ENCODE measurements at regions not wholly inside any gene's neighbourhood (a gene's known extent, or its start where the extent isn't known, plus 50 kb on each side); places are given as distances from the start of the nearest gene placed in this dataset.

DNA sequence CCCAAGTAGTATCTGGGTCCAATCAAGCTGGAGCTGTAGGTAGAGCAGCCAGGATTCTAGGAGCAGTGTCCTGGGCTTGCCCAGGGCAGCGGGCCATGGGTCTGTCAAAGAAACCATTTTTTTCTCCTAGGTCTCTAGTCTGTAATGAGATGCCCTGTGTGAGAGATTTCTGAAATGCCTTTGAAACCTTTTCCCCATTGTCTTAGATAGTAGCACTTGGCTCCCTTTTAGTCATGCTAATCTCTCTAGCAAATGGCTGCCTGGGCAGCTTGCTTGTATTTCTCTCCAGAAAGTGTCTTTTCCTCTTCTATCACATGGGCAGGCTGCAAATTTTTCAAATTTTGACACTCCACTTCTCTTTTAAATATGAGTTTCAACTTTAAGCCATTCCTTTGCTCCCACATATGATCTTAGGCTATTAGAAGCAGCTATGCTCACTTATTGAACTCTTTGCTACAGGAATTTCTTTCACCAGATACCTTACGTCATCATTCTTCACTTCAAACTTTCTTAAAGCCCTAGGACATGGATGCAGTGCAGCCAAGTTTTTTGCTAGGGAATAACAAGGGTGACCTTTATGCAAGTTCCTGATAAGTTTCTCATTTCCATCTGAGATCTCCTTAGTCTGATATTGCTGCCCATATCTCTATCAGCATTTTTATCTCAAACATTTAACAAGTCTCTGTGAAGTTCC lies 890.2 kb upstream of the VRK2 start:
- H3K27ac ChIP-seq: no peak overlapping the region
- in situ Hi-C loops (cut with HindIII; ENCODE audit: low pct_ligation_motif_present, low sequenced_read_pairs): no loop called here
- no peaks in the 10 kb centered on the region for H3K27me3 ChIP-seq (replicated peaks)
- H3K4me3 ChIP-seq (ENCODE audit: low read depth, low read length): no peak overlapping the region
- TF ChIP-seq, protein P1, sequence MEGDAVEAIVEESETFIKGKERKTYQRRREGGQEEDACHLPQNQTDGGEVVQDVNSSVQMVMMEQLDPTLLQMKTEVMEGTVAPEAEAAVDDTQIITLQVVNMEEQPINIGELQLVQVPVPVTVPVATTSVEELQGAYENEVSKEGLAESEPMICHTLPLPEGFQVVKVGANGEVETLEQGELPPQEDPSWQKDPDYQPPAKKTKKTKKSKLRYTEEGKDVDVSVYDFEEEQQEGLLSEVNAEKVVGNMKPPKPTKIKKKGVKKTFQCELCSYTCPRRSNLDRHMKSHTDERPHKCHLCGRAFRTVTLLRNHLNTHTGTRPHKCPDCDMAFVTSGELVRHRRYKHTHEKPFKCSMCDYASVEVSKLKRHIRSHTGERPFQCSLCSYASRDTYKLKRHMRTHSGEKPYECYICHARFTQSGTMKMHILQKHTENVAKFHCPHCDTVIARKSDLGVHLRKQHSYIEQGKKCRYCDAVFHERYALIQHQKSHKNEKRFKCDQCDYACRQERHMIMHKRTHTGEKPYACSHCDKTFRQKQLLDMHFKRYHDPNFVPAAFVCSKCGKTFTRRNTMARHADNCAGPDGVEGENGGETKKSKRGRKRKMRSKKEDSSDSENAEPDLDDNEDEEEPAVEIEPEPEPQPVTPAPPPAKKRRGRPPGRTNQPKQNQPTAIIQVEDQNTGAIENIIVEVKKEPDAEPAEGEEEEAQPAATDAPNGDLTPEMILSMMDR (IDR thresholded peaks at IDR 0.05; ENCODE audit: low read depth, low read length, missing control alignments): no peak
- no peaks in the 10 kb centered on the region for H3K36me3 ChIP-seq (replicated peaks)
- no peak for DNase-seq

DNA sequence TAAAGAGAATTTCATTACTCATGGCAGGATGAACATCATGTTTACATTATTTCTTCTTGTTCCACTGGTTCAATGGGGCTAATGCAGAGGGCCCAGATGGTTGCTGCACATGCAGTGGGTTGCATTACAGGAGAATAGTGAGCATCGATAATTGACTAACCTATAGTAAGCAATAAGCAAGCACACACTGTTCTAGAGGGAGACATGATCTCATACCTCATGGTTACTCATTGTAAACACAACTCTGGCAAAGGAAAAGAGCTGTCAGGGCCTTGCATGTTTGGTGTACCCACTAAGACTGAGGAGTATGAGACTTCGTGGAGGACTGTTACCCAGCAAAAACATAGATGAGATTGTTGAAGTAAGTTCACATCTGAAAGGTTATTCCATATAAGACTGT lies 885.6 kb upstream of the VRK2 start:
- in situ Hi-C loops (cut with HindIII; ENCODE audit: low pct_ligation_motif_present, low sequenced_read_pairs): no loop called here
- TF ChIP-seq, protein P1 (IDR thresholded peaks at IDR 0.05; ENCODE audit: low read depth, low read length, missing control alignments): no peak
- no peak overlapping the region for H3K27ac ChIP-seq
- no peaks in the 10 kb centered on the region for H3K27me3 ChIP-seq (replicated peaks)
- H3K36me3 ChIP-seq (replicated peaks): no peaks in the 10 kb centered on the region
- H3K4me3 ChIP-seq (ENCODE audit: low read depth, low read length): no peak overlapping the region
- DNase-seq: peak; percentile 32

DNA sequence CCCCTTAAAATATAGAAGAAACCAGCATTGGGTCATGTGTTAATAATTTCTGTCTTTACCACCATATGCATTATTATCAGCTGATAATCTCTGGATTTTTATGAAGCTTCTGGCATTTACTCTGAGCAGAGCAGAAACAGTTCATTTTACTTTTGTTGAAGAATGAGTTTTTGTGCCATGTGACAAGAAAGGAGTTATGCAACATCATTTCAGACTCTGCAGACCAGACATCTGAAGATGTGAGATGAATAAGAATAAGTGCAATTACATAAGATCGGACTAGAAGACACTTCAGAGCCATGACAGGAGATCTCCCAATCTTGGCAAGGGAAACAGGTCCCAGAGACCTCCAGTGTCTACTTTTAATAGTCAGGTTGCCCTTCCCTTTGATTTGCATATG lies 869.4 kb upstream of the VRK2 start:
- in situ Hi-C loops (cut with HindIII; ENCODE audit: low pct_ligation_motif_present, low sequenced_read_pairs): no loop called here
- no peak for DNase-seq
- no peaks in the 10 kb centered on the region for H3K27me3 ChIP-seq (replicated peaks)
- no peak overlapping the region for H3K4me3 ChIP-seq (ENCODE audit: low read depth, low read length)
- TF ChIP-seq, protein P1 (IDR thresholded peaks at IDR 0.05; ENCODE audit: low read depth, low read length, missing control alignments): no peak
- no peaks in the 10 kb centered on the region for H3K36me3 ChIP-seq (replicated peaks)
- no peak overlapping the region for H3K27ac ChIP-seq

DNA sequence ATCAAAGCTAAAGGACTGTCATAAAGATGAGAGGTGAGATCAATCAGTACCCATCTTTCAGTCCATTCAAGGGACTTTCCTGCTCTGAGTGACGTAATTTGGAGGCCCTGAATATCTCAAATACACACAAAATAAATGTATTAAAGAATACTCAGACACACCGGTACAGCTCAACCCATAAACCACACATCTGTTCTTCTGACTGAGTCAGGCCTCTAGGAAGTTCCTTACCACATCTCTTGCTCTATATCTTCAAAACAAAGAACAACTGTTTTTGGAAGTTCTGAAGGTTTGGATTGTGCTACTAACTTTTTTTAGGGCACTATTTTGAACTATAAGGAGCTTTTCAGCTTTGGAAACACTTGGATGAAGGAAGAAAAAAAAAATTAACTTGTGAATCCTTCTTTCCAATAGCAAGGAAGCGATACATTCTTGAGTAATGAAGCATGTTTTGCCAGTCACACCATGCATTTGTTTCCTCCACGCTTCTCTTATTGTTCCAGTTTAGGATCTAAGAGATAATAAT lies 866.5 kb upstream of the VRK2 start:
- peak overlapping the region; percentile 88 for H3K27ac ChIP-seq
- in situ Hi-C loops (cut with HindIII; ENCODE audit: low pct_ligation_motif_present, low sequenced_read_pairs): no loop called here

DNA sequence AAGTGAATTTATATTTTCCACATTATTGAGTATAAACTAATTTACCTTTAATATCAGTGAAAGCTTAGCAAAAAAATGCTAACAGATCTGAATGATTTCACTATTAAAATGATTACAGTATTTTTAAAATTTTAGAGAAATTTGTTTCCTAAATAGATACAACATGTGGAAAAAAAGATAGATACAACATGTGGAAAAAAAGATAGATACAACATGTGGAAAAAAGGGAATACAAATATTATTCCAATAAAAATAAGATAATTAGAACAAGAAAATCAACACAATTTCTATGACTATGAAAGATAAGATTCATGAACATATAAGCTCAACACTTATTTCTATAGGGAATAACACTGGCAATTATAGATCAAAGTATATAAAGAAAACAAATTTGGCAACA lies 865.9 kb upstream of the VRK2 start:
- TF ChIP-seq, protein P1 (IDR thresholded peaks at IDR 0.05; ENCODE audit: low read depth, low read length, missing control alignments): no peak
- Histone ChIP-seq H3K27ac (peak overlapping the region; percentile 88), H3K4me3 (ENCODE audit: low read depth, low read length) (no peak overlapping the region), H3K36me3 (replicated peaks) (no peaks in the 10 kb centered on the region), H3K27me3 (replicated peaks) (no peaks in the 10 kb centered on the region)
- in situ Hi-C loops (cut with HindIII; ENCODE audit: low pct_ligation_motif_present, low sequenced_read_pairs): no loop called here
- DNase-seq: no peak

More for the DNA sequence above, 866.5 kb upstream of the VRK2 start:
- DNase-seq: peak; percentile 79
- H3K27me3 ChIP-seq (replicated peaks): no peaks in the 10 kb centered on the region
- no peak overlapping the region for H3K4me3 ChIP-seq (ENCODE audit: low read depth, low read length)
- TF ChIP-seq, protein P1 (IDR thresholded peaks at IDR 0.05; ENCODE audit: low read depth, low read length, missing control alignments): no peak
- no peaks in the 10 kb centered on the region for H3K36me3 ChIP-seq (replicated peaks)
